Liver (tissue), 8 donors: ENCODE measurements at regions not wholly inside any gene's neighbourhood (a gene's known extent, or its start where the extent isn't known, plus 50 kb on each side); places are given as distances from the start of the nearest gene placed in this dataset.

Experiments used
- DNase-seq: peaks from one replicate; pipeline ENCODE4 v3.0.0-alpha.2; 2017; ENCODE audit warnings: low spot score
- H3K27ac ChIP-seq, 2 donors: one replicate each; pipeline ENCODE4 v1.7.0; 2013; ENCODE audit warnings: inconsistent platforms in 2 of 2, low read length in 2 of 2, control low read depth in 1 of 2, low read depth in 1 of 2, mild to moderate bottlenecking in 1 of 2
- H3K27me3 ChIP-seq, 4 donors: one replicate each; pipeline versions ENCODE4 v1.6.1 to v1.7.0; 2013; ENCODE audit warnings: low read length in 3 of 4, inconsistent platforms in 1 of 4, mild to moderate bottlenecking in 1 of 4, moderate library complexity in 1 of 4; ENCODE audit not compliant: control insufficient read depth in 4 of 4, insufficient read depth in 4 of 4
- H3K36me3 ChIP-seq, 4 donors: one replicate each; pipeline versions ENCODE4 v1.6.1 to v1.7.0; 2013; ENCODE audit warnings: low read length in 3 of 4, mild to moderate bottlenecking in 3 of 4, low read depth in 1 of 4, moderate library complexity in 1 of 4; ENCODE audit not compliant: control insufficient read depth in 4 of 4, insufficient read depth in 3 of 4
- H3K4me1 ChIP-seq, 4 donors: one replicate each; pipeline versions ENCODE4 v1.6.1 to v1.7.0; 2013; ENCODE audit warnings: low read length in 3 of 4, mild to moderate bottlenecking in 3 of 4, moderate library complexity in 1 of 4; ENCODE audit not compliant: control insufficient read depth in 4 of 4, insufficient read depth in 4 of 4
- H3K4me3 ChIP-seq, 3 donors: one replicate each; pipeline versions ENCODE4 v1.6.1 to v1.7.0; 2013; ENCODE audit warnings: low read length in 3 of 3, control low read depth in 1 of 3, low read depth in 1 of 3, mild to moderate bottlenecking in 1 of 3
- H3K9ac ChIP-seq, 2 donors: one replicate each; pipeline ENCODE4 v1.7.0; 2013; ENCODE audit warnings: low read length in 2 of 2, mild to moderate bottlenecking in 2 of 2, moderate library complexity in 2 of 2, control low read depth in 1 of 2, low read depth in 1 of 2
- H3K9me3 ChIP-seq, 4 donors: one replicate each; pipeline versions ENCODE4 v1.6.1 to v1.7.0; 2013; ENCODE audit warnings: low read length in 3 of 4; ENCODE audit not compliant: control insufficient read depth in 4 of 4
- EGR1 ChIP-seq, 2 donors: IDR thresholded peaks; 2 replicates each; pipeline ENCODE4 v1.6.1; 2016 to 2018; ENCODE audit warnings: antibody characterized with exemption in 2 of 2, low read depth in 2 of 2
- FOXA1 ChIP-seq: IDR thresholded peaks from 2 replicates; pipeline ENCODE4 v1.6.1; 2016; ENCODE audit warnings: antibody characterized with exemption
- FOXA2 ChIP-seq: IDR thresholded peaks from 2 replicates; pipeline ENCODE4 v1.6.1; 2016; ENCODE audit warnings: antibody characterized with exemption
- GABPA ChIP-seq, 2 donors: IDR thresholded peaks in 1 of 2; conservative IDR thresholded peaks in 1 of 2; 2 replicates each; pipeline ENCODE4 v1.6.1; 2016; ENCODE audit warnings: antibody characterized with exemption in 2 of 2, mild to moderate bottlenecking in 1 of 2, moderate library complexity in 1 of 2
- HNF4A ChIP-seq, 2 donors: conservative IDR thresholded peaks; 2 replicates each; pipeline ENCODE4 v1.6.1; 2016; ENCODE audit warnings: antibody characterized with exemption in 2 of 2, mild to moderate bottlenecking in 2 of 2
- HNF4G ChIP-seq: IDR thresholded peaks from 2 replicates; pipeline ENCODE4 v1.6.1; 2016; ENCODE audit warnings: antibody characterized with exemption
- RAD21 ChIP-seq, 2 donors: IDR thresholded peaks; 2 replicates each; pipeline ENCODE4 v1.6.1; 2016; ENCODE audit warnings: antibody characterized with exemption in 2 of 2, mild to moderate bottlenecking in 2 of 2
- SP1 ChIP-seq: IDR thresholded peaks from 2 replicates; pipeline ENCODE4 v1.6.1; 2018; ENCODE audit warnings: antibody characterized with exemption, mild to moderate bottlenecking
- TAF1 ChIP-seq: conservative IDR thresholded peaks from 2 replicates; pipeline ENCODE4 v1.6.1; 2016; ENCODE audit warnings: antibody characterized with exemption, mild to moderate bottlenecking
- YY1 ChIP-seq: IDR thresholded peaks from 2 replicates; pipeline ENCODE4 v1.6.1; 2016; ENCODE audit warnings: antibody characterized with exemption, mild to moderate bottlenecking
- WGBS: extraction: QIAGEN DNeasy Blood & Tissue Kit; methylation state at CpG from one replicate; pipeline ENCODE4 v1.1.7; 2013; 5-methylcytosine and 5-hydroxymethylcytosine counted together
- TF ChIP-seq, protein P1 (sequence below): IDR thresholded peaks from 2 replicates; pipeline ENCODE4 v1.6.1; 2016; ENCODE audit warnings: antibody characterized with exemption
- TF ChIP-seq, protein P2 (sequence below): fragments of 150-350 bp; IDR thresholded peaks from 2 replicates; pipeline ENCODE4 v1.5.1; 2017; ENCODE audit warnings: improper control_type of control experiment, low read depth, low read length; ENCODE audit not compliant: missing input control
- TF ChIP-seq, protein P3 (sequence below): IDR thresholded peaks from 2 replicates; pipeline ENCODE4 v1.6.1; 2016; ENCODE audit warnings: antibody characterized with exemption
- TF ChIP-seq, protein P4 (sequence below): IDR thresholded peaks from 2 replicates; pipeline ENCODE4 v1.6.1; 2016; ENCODE audit warnings: antibody characterized with exemption
- donor health status: healthy.
- donor health status: healthy.
- donor health status: healthy.
- donor health status: healthy.
- donor health status: healthy.

DNA sequence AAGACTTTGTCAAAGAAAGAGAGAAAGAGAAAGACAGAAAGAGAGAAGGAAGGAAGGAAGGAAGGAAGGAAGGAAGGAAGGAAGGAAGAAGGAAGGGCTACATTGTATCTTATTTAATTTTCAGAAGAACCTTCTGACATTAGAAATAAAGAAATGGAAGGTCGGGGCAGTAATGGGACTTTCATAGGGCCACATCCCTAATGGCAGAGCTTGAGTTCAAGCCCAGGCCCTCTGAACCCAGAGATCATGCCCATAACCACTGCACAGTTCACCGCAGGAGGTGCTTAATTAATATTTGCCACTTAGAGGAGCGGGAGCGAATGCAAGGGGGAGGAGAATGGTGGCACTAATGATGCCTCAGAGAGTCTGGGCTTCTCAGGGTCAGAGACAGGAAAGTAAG lies 233.3 kb downstream of the MN1 start:
- H3K4me3 ChIP-seq, result no peak overlapping the region
- TF ChIP-seq SP1 (no peak), FOXA2 (no peak), YY1 (no peak), RAD21 (IDR thresholded peaks at IDR 0.05) (no peak), TAF1 (no peak), EGR1 (IDR thresholded peaks at IDR 0.05; ENCODE audit: low read depth in 2 of 2) (no peak)
- TF ChIP-seq, protein P1, sequence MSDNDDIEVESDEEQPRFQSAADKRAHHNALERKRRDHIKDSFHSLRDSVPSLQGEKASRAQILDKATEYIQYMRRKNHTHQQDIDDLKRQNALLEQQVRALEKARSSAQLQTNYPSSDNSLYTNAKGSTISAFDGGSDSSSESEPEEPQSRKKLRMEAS, result no peak
- TF ChIP-seq, protein P2, sequence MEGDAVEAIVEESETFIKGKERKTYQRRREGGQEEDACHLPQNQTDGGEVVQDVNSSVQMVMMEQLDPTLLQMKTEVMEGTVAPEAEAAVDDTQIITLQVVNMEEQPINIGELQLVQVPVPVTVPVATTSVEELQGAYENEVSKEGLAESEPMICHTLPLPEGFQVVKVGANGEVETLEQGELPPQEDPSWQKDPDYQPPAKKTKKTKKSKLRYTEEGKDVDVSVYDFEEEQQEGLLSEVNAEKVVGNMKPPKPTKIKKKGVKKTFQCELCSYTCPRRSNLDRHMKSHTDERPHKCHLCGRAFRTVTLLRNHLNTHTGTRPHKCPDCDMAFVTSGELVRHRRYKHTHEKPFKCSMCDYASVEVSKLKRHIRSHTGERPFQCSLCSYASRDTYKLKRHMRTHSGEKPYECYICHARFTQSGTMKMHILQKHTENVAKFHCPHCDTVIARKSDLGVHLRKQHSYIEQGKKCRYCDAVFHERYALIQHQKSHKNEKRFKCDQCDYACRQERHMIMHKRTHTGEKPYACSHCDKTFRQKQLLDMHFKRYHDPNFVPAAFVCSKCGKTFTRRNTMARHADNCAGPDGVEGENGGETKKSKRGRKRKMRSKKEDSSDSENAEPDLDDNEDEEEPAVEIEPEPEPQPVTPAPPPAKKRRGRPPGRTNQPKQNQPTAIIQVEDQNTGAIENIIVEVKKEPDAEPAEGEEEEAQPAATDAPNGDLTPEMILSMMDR, result no peak
- TF ChIP-seq, protein P3, sequence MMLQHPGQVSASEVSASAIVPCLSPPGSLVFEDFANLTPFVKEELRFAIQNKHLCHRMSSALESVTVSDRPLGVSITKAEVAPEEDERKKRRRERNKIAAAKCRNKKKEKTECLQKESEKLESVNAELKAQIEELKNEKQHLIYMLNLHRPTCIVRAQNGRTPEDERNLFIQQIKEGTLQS, result no peak
- no peak overlapping the region for H3K27ac ChIP-seq
- no peak overlapping the region for H3K9ac ChIP-seq
- no peaks in the 10 kb centered on the region for H3K27me3 ChIP-seq
- no peak for DNase-seq
- WGBS, result 67% methylated on average over 4 of the region's 4 CpGs
- H3K36me3 ChIP-seq, result no peaks in the 10 kb centered on the region
- peaks cover 5 to 12% (median 8%) of the 10 kb centered on the region in 4 donors for H3K9me3 ChIP-seq
- H3K4me1 ChIP-seq, result no peaks in the 10 kb centered on the region

DNA sequence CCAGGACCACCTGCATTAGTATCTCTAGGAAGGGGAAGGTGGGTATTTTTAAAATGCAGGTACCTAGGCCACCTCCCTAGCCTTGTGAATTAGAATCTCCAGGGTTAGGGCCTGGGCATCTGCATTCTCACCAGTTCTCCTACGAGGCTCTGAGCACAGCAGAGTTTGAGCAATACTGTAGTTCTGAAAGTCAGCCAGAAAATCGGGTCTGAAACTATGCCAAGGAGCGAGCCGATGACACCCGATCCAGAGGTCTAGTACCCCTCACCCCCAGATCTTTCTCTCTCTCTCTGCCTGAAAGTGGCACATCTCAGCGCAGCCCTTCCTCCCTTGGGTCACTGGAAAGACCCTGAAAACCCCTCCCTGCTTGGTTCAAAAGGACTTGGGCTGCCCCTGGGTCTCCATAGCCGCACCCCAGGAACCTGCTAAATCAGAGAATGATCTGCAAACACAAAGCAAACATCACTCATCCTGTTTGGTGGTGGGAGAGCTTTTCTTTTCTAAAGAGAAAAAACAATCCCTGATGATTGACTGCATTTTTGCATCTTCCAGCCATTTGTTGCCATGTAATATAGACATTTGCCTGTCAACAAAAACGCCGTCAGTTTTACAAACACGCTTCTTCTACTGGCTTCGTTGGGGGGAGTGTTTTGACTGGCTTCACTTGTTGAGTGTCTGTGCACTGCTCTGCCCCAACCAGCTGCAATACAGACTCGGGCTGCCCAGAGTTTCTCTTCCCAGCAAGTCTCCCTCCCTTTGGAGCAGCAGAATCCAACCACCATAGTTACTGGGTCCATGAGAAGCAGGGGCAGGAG lies 229.9 kb downstream of the MN1 start:
- H3K4me3 ChIP-seq, result no peak overlapping the region
- H3K4me1 ChIP-seq, result peaks cover 0 to 2% (median 0%) of the 10 kb centered on the region in 4 donors
- H3K9ac ChIP-seq, result no peak overlapping the region
- H3K27me3 ChIP-seq, result peaks cover 0 to 2% (median 0%) of the 10 kb centered on the region in 4 donors
- DNase-seq, result no peak
- no peak overlapping the region for H3K27ac ChIP-seq
- peaks cover 5 to 12% (median 8%) of the 10 kb centered on the region in 4 donors for H3K9me3 ChIP-seq
- H3K36me3 ChIP-seq, result no peaks in the 10 kb centered on the region
- WGBS, result 51% methylated on average over 12 of the region's 12 CpGs
- no peak for TF ChIP-seq TAF1
- TF ChIP-seq EGR1 (IDR thresholded peaks at IDR 0.05; ENCODE audit: low read depth in 2 of 2), result no peak
- no peak for TF ChIP-seq HNF4G
- TF ChIP-seq, protein P4, sequence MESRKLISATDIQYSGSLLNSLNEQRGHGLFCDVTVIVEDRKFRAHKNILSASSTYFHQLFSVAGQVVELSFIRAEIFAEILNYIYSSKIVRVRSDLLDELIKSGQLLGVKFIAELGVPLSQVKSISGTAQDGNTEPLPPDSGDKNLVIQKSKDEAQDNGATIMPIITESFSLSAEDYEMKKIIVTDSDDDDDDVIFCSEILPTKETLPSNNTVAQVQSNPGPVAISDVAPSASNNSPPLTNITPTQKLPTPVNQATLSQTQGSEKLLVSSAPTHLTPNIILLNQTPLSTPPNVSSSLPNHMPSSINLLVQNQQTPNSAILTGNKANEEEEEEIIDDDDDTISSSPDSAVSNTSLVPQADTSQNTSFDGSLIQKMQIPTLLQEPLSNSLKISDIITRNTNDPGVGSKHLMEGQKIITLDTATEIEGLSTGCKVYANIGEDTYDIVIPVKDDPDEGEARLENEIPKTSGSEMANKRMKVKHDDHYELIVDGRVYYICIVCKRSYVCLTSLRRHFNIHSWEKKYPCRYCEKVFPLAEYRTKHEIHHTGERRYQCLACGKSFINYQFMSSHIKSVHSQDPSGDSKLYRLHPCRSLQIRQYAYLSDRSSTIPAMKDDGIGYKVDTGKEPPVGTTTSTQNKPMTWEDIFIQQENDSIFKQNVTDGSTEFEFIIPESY, result no peak
- no peak for TF ChIP-seq RAD21 (IDR thresholded peaks at IDR 0.05)
- TF ChIP-seq, protein P2, result no peak
- no peak for TF ChIP-seq FOXA2
- TF ChIP-seq FOXA1, result no peak
- TF ChIP-seq, protein P1, result no peak
- TF ChIP-seq YY1, result no peak
- TF ChIP-seq, protein P3, result no peak
- no peak for TF ChIP-seq SP1
- no peak for TF ChIP-seq HNF4A (conservative IDR thresholded peaks at IDR 0.05)
- TF ChIP-seq GABPA (IDR thresholded peaks at IDR 0.05 in 1 of 2, conservative IDR thresholded peaks at IDR 0.05 in 1 of 2), result no peak
